ENCODE measurements at regions not wholly inside any gene's neighbourhood (a gene's known extent, or its start where the extent isn't known, plus 50 kb on each side); places are given as distances from the start of the nearest gene placed in this dataset.

DNA sequence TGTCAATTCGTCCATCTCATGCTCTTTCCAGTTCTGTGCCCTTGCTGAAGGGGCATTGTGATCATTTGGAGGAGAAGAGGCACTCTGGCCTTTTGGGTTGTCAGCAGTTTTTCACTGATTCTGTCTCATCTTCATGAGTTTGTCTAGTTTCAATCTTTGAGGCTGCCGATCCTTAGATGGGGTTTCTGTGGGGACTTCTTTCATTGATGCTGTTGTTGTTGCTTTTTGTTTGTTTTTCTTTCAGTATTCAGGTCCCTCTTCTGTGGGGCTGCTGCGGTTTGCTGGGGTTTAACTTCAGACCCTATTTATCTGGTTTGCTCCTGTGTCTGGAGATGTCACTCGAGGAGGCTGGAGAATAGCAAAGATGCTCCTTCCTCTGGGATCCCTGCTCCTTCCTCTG is 224.3 kb downstream of the JRKL start:
- no peak for DNase-seq

- no peak for DNase-seq
Observed at GRCh38 chr11:96614846-96615245, 225.0 kb downstream of the JRKL start.

- no peak for DNase-seq
Observed at GRCh38 chr11:96620464-96621044, 230.7 kb downstream of the JRKL start.

DNA sequence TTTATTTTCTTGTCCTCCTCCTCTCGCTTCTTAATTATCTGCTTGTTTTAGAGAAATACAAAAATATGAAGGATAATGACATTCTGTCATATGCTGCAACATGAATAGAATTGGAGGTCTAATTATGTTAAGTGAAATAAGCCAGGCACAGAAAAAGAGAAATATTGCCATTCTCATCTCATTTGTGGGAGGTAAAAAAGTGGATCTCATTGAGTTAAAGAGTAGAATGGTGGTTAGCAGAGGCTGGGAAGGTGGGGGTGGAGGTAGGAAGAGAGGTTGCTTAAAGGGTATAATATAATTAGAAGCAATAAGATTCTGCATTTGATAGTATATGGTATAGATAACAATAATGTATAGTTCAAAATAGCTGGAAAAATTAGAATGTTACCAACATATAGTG is 231.3 kb downstream of the JRKL start:
- DNase-seq, result no peak

DNA sequence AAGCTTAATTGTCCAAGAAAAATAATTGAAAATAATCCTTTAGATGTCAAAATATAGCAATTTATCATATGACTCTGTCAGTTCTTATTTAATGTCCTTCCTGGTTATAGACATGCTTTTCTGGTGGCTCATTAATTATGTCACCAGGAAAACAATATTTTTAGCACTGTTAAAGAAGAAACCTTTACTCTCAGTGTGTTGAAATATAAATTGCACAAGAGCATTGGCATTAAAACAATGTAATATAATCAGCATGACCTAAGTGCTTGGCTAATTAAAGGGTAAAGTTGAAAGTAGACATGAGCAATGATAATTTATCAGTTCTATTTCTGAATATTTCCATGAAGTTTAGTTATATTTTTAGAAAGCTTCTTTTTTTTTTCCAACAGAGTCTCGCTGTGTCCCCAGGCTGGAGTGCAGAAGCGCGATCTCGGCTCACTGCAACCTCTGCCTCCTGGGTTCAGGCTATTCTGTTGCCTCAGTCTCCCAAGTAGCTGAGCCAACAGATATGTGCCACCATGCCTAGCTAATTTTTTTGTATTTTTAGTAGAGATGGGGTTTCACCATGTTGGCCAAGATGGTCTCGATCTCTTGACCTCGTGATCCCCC is 232.3 kb downstream of the JRKL start:
- no peak for DNase-seq

- no peak for DNase-seq
Observed at GRCh38 chr11:96624126-96624525, 234.3 kb downstream of the JRKL start.

DNA sequence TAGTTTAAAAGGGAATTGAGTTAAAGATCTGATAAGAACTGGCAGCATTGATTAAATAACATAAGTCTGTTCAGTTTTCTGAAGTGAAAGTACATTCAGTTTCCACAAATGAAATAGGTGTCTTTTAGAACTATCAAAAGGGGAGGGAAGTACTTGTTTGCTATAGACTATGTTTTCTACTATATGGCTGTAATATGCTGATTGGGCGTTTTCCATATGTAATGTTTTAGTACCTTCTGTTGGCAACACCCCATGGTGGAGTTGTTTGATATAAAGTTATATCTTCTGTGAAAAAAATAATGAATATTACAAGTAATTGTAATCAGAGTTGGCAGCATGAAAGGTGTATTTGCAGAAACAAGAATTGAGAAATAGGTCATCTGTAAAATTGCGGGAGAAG is 237.6 kb downstream of the JRKL start:
- no peak for DNase-seq

DNA sequence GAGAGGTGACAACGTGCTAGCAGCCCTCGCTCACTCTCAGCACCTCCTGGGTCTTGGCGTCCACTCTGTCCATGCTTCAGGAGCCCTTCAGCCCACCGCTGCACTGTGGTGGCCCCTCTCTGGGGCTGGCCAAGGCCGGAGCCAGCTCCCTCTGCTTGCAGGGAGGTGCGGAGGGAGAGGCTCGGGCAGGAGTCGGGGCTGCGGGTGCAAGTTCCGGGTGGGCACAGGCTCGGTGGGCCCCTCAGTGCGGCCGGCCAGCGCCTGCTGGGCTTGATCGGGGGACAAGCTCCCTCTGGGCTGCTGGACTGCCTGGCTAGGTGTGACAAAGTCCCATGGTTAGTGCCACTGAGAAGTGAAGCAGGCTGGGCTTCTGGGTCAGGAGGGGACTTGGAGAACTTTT is 245.8 kb downstream of the JRKL start:
- no peak for DNase-seq

- DNase-seq, result no peak
Observed at GRCh38 chr11:96641261-96641660, 251.4 kb downstream of the JRKL start.

DNA sequence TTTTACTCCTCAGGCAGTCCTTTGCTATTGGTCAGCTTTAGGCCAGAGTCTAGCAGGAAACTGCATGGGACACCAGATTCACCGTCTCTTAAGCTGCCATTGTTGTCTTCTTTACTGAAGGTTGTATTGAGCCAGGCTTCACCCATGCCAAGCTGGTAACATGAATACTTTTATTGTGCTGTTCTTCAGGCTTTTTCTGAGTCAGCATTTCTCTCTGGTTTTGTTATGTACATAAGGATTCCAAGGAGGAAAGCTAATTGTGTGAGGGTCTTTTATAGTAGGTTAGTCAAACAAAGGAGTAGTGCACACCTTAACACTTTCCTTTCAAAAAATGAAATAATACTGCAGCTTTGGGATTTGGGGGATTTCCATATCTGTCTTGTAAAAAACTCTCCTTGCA is 252.8 kb downstream of the JRKL start:
- no peak for DNase-seq

GRCh38 chr11:96643173-96643572 is 253.4 kb downstream of the JRKL start:
- DNase-seq, result no peak

- no peak for DNase-seq
Observed at GRCh38 chr11:96647621-96648020, 257.8 kb downstream of the JRKL start.

GRCh38 chr11:96648991-96649390 is 259.2 kb downstream of the JRKL start:
- no peak for DNase-seq

GRCh38 chr11:96652516-96652915 is 262.7 kb downstream of the JRKL start:
- DNase-seq, result no peak

DNA sequence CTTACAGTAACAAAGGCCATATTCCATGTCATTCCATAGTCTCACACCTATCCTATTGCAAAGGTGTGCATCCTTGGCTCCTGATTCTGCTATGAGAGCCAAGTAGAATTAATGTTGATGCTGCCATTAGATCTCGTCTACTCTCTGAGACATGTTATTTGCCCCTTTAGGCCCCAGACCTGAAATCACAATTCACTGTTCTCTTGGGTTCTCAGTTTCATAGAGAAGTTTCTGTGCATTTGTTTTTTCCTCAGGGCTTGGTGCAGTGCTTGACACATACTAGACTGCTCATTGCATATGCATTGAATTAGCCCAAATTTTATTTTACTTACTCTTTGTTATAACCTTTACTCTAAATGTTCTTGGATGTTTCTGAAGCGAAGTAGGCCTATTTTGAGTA is 265.7 kb downstream of the JRKL start:
- no peak for DNase-seq

GRCh38 chr11:96658436-96658835 is 268.6 kb downstream of the JRKL start:
- no peak for DNase-seq

DNA sequence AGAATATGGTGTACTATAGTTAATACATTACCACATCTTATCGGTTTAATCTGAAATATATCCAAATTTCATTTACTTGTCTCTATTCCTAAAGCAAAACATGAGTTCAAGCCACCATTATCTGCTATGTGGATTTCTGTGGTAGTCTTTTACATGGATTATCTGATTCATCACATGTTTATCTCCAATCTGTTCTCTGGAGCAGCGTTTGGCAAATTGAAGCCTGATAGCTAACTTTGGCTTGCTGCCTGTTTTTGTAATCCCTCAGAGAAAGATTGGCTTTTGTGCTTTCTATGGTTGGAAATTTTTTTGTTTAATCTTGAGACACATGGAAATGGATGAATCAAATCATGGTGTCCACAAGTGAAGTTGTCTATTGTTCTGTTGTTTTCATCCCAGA is 274.3 kb downstream of the JRKL start:
- no peak for DNase-seq

- DNase-seq, result no peak
Observed at GRCh38 chr11:96680211-96681018, 290.6 kb downstream of the JRKL start.

DNA sequence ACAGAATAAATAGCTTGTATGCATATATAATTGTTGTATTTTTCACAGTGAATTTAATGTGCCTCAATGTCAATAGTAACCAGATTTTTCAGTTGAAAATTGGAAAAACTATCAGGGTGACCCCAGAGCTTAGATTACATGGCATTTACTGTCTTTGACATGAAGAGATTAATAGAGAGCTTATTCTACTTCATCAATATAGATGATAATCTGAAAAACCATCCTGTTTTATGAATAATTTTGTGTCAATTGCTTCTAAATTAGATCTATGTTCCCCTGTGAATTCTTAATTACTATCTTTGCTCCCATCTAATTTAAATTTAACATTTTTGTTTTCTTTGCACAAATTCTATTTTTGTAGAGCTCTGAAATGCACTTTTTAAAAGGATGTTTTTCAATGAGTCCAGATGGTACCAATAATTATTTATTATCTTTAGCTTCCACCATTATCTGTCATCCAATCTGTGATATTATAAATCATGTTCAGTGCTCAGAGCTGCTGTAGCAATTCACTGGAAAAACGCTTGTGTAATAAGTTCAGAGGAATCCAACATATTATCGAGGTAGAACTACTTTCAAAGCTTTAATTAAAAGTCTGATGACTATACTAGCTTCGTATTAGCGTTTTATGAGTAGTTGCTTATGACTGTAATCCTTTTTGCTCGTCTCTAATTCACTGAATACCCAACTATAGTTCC is 291.4 kb downstream of the JRKL start:
- no peak for DNase-seq

DNA sequence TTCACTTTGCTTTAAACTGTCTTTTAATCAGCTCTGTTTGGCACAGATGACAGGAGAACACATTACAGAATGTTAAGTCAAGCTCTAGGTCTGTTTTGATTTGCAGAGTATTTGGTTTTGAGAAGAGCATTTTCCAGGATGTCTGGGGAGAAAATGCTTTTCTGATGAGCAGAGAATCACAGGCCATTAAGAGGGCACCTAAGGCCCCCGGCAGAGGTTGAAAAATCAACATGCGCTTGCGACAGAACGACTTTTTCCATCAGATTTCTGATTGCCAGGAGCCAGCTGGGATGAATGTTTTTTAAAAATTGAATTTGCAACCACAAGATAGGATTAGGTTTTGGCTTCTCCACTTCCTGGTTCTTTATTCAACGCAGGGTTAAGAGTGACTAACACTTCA is 304.5 kb downstream of the JRKL start:
- DNase-seq, result no peak

GRCh38 chr11:96696731-96697130 is 306.9 kb downstream of the JRKL start:
- DNase-seq, result no peak

DNA sequence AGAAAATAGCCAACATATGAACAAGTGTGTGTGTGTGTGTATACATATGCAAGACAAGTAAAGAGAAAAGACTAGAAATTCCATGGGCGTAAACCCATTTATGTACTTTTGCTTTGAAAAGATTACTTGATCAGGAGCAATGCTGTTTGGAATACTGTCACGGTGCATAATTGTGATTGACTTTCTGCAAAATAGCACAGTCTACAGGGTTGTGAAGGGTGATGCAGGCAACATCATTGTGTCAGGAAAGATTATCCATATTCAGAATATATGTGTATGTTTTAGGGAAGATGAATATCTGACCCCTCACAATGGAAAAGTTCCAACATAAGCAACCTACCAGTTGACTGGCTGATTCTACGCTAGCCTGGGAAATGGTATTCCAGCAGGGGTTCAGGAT is 307.7 kb downstream of the JRKL start:
- DNase-seq, result no peak

DNA sequence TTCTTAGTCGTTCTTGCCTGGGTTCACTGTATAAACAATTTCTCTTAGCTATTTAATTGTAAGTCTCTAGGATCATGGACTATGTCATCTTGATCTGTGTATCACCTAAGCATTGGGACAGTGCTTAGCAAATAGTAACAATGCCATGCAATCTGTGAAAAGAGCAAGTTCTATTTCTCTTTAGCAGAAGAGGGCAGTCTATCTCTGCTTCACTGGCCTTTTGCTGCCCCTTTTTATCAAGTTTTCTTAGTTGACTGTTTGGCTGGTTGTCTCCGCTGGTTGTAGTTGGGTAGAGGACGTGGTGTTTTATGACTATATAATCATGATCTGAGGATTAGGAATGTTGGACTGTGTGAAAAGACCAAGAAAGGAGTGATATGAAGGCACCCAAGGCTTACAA is 315.0 kb downstream of the JRKL start:
- no peak for DNase-seq

DNA sequence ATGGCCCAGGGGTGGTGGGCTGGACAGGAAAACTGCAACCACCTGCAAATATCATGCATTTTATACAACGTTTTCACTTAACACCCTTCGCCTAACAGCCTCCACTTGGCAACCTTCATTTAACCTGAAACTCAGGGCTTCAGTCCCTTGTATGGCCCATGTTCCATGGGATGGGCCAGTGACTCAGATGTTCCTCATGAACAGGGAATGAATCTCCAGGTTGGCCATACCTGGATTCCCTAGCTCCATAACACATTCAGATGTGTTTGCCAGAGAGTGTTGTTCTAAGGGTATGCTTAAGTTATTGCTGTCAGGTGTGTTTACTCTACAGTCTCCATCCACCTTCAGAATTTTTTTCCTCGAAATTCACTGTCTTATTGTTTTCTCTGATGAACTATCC is 316.9 kb downstream of the JRKL start:
- no peak for DNase-seq

All from C1 segment of cervical spinal cord (tissue), 14 donors.